LoVo (cell line): ENCODE measurements at regions not wholly inside any gene's neighbourhood (a gene's known extent, or its start where the extent isn't known, plus 50 kb on each side); places are given as distances from the start of the nearest gene placed in this dataset.
"Not testable (repeated sequence)": the region's sequence is repeated elsewhere in the genome, so short reads cannot be mapped to it uniquely, and the experiment has no call there.

Source experiments
- DNase-seq: peaks from one replicate; pipeline ENCODE4 v3.0.0-alpha.2; 2016; ENCODE audit warnings: low spot score

GRCh38 chr3:72030296-72030695 is 245.3 kb upstream of the PROK2 start:
- DNase-seq, result not testable (repeated sequence)

GRCh38 chr3:72028726-72029125 is 243.8 kb upstream of the PROK2 start:
- not testable (repeated sequence) for DNase-seq

- not testable (repeated sequence) for DNase-seq
Measured at GRCh38 chr3:72028307-72028706, 243.4 kb upstream of the PROK2 start.

GRCh38 chr3:72027728-72028127 is 242.8 kb upstream of the PROK2 start:
- not testable (repeated sequence) for DNase-seq

- DNase-seq, result no peak
Measured at GRCh38 chr3:72022027-72022426, 237.1 kb upstream of the PROK2 start.

- no peak for DNase-seq
Measured at GRCh38 chr3:72021531-72021930, 236.6 kb upstream of the PROK2 start.

- DNase-seq, result no peak
Measured at GRCh38 chr3:72018343-72018984, 233.5 kb upstream of the PROK2 start.

GRCh38 chr3:72017935-72018334 is 233.0 kb upstream of the PROK2 start:
- no peak for DNase-seq

GRCh38 chr3:72017311-72017710 is 232.4 kb upstream of the PROK2 start:
- no peak for DNase-seq

GRCh38 chr3:72015463-72015862 is 230.5 kb upstream of the PROK2 start:
- DNase-seq, result no peak

GRCh38 chr3:72013084-72013483 is 228.1 kb upstream of the PROK2 start:
- DNase-seq, result no peak

GRCh38 chr3:72012363-72012762 is 227.4 kb upstream of the PROK2 start:
- DNase-seq, result no peak

- DNase-seq, result no peak
Measured at GRCh38 chr3:72011485-72011884, 226.5 kb upstream of the PROK2 start.

- no peak for DNase-seq
Measured at GRCh38 chr3:72009851-72010443, 225.0 kb upstream of the PROK2 start.

GRCh38 chr3:72008226-72008996 is 223.5 kb upstream of the PROK2 start:
- DNase-seq, result no peak

- no peak for DNase-seq
Measured at GRCh38 chr3:72006631-72007556, 221.9 kb upstream of the PROK2 start.

GRCh38 chr3:72004749-72005292 is 219.9 kb upstream of the PROK2 start:
- no peak for DNase-seq

- no peak for DNase-seq
Measured at GRCh38 chr3:72003936-72004335, 219.0 kb upstream of the PROK2 start.

GRCh38 chr3:72001758-72002157 is 216.8 kb upstream of the PROK2 start:
- DNase-seq, result no peak

- DNase-seq, result no peak
Measured at GRCh38 chr3:71998995-71999673, 214.2 kb upstream of the PROK2 start.

GRCh38 chr3:71997066-71997653 is 212.2 kb upstream of the PROK2 start:
- no peak for DNase-seq
